Natural killer cell (primary cell): ENCODE measurements at regions not wholly inside any gene's neighbourhood (a gene's known extent, or its start where the extent isn't known, plus 50 kb on each side); places are given as distances from the start of the nearest gene placed in this dataset.

Experiments used
- ATAC-seq, 3 donors: fragments of 150-1000 bp in 2 of 3; fragments of 200-7000 bp in 1 of 3; cut with Tn5 transposase; 1 replicate in 1 of 3; 2 replicates in 2 of 3; pipeline ENCODE4 v1.10.0; 2021; ENCODE audit warnings: mild to moderate bottlenecking in 2 of 3, moderate library complexity in 2 of 3
- DNase-seq, 2 donors: peaks; one replicate each; pipeline versions ENCODE4 v3.0.0 to v3.0.0-alpha.2; 2013 to 2021; ENCODE audit warnings: mixed read lengths in 1 of 2
- H3K27ac ChIP-seq: one replicate; pipeline ENCODE4 v1.5.1; 2013; ENCODE audit warnings: mild to moderate bottlenecking, low read length
- H3K27me3 ChIP-seq: one replicate; pipeline ENCODE4 v1.6.1; 2013; ENCODE audit warnings: low read length; ENCODE audit not compliant: control insufficient read depth, insufficient read depth
- H3K36me3 ChIP-seq: one replicate; pipeline ENCODE4 v1.6.1; 2013; ENCODE audit warnings: low read length; ENCODE audit not compliant: control insufficient read depth, insufficient read depth
- H3K4me1 ChIP-seq: one replicate; pipeline ENCODE4 v1.6.1; 2013; ENCODE audit warnings: low read length; ENCODE audit not compliant: control insufficient read depth, insufficient read depth
- H3K4me3 ChIP-seq: one replicate; pipeline ENCODE4 v1.5.1; 2013; ENCODE audit warnings: low read length
- H3K9me3 ChIP-seq: one replicate; pipeline ENCODE4 v1.6.1; 2013; ENCODE audit warnings: low read length; ENCODE audit not compliant: control insufficient read depth, insufficient read depth
- H3K27ac Mint-ChIP-seq, 2 donors: one replicate each; pipeline ENCODE4 v1.8.0; 2022; ENCODE audit warnings: mild to moderate bottlenecking in 2 of 2, mixed read lengths in 2 of 2, moderate library complexity in 1 of 2
- H3K27me3 Mint-ChIP-seq, 2 donors: one replicate each; pipeline ENCODE4 v1.8.0; 2022; ENCODE audit warnings: low read depth in 2 of 2, mixed read lengths in 2 of 2
- H3K36me3 Mint-ChIP-seq: one replicate; pipeline ENCODE4 v1.8.0; 2022; ENCODE audit warnings: mixed read lengths
- H3K4me1 Mint-ChIP-seq, 2 donors: one replicate each; pipeline ENCODE4 v1.8.0; 2022; ENCODE audit warnings: mixed read lengths in 2 of 2
- H3K4me3 Mint-ChIP-seq: one replicate; pipeline ENCODE4 v1.8.0; 2022; ENCODE audit warnings: mild to moderate bottlenecking, moderate library complexity, mixed read lengths
- H3K9me3 Mint-ChIP-seq, 2 donors: one replicate each; pipeline ENCODE4 v1.8.0; 2022; ENCODE audit warnings: mixed read lengths in 2 of 2
- CTCF ChIP-seq: fragments of 200-600 bp; IDR thresholded peaks from one replicate; pipeline ENCODE4 v1.8.0; 2022; ENCODE audit warnings: antibody characterized with exemption
- WGBS: methylation state at CpG from one replicate; pipeline ENCODE4 v1.1.7; 2013; ENCODE audit warnings: missing lambda C conversion rate; ENCODE audit not compliant: insufficient coverage; 5-methylcytosine and 5-hydroxymethylcytosine counted together
- intact Hi-C: fragments of 100-400 bp; cut with micrococcal nuclease; formaldehyde crosslinking; loops from one replicate; pipeline ENCODE4 v1.14.2; 2022

GRCh38 chr20:52090035-52090434 lies 101.5 kb downstream of the ZFP64 start:
- no CpG with 5 or more reads among the region's 3 CpGs for WGBS
- peaks cover 9% of the 10 kb centered on the region for H3K9me3 ChIP-seq
- intact Hi-C loops, result no loop called here
- DNase-seq (no peak), ATAC-seq (no peak)
- TF ChIP-seq CTCF, result no peak
- H3K27ac ChIP-seq, result no peak overlapping the region
- Mint-ChIP-seq H3K9me3 (peaks cover 3 to 4% of the 10 kb centered on the region in 2 donors), H3K4me3 (no peak overlapping the region), H3K27ac (no peak overlapping the region), H3K36me3 (peaks cover 16% of the 10 kb centered on the region), H3K27me3 (no peaks in the 10 kb centered on the region), H3K4me1 (no peaks in the 10 kb centered on the region)
- H3K4me1 ChIP-seq, result no peaks in the 10 kb centered on the region
- peaks cover 7% of the 10 kb centered on the region for H3K36me3 ChIP-seq
- no peaks in the 10 kb centered on the region for H3K27me3 ChIP-seq
- H3K4me3 ChIP-seq, result no peak overlapping the region

GRCh38 chr20:52087471-52087870 lies 104.1 kb downstream of the ZFP64 start:
- no peak for TF ChIP-seq CTCF
- Histone ChIP-seq H3K36me3 (peaks cover 7% of the 10 kb centered on the region), H3K4me3 (no peak overlapping the region), H3K4me1 (peaks cover 5% of the 10 kb centered on the region), H3K9me3 (peaks cover 9% of the 10 kb centered on the region), H3K27ac (no peak overlapping the region), H3K27me3 (no peaks in the 10 kb centered on the region)
- Mint-ChIP-seq H3K4me1 (peaks cover 15 to 16% of the 10 kb centered on the region in 2 donors), H3K4me3 (no peak overlapping the region), H3K27ac (no peak overlapping the region), H3K36me3 (peaks cover 16% of the 10 kb centered on the region), H3K9me3 (peaks cover 3 to 4% of the 10 kb centered on the region in 2 donors), H3K27me3 (no peaks in the 10 kb centered on the region)
- intact Hi-C loops, result loop anchor here (10.0 kb wide), 1 partner anchor 1103 kb away; no protein-coding TSS in a partner anchor
- DNase-seq (no peak), ATAC-seq (no peak)

- Mint-ChIP-seq H3K9me3 (peaks cover 3 to 4% of the 10 kb centered on the region in 2 donors), H3K27me3 (no peaks in the 10 kb centered on the region), H3K36me3 (peaks cover 16% of the 10 kb centered on the region), H3K4me1 (peaks cover 21 to 22% of the 10 kb centered on the region in 2 donors), H3K27ac (no peak overlapping the region), H3K4me3 (no peak overlapping the region)
- Histone ChIP-seq H3K4me1 (peaks cover 11% of the 10 kb centered on the region), H3K9me3 (peaks cover 9% of the 10 kb centered on the region), H3K27me3 (no peaks in the 10 kb centered on the region), H3K36me3 (peaks cover 7% of the 10 kb centered on the region), H3K4me3 (no peak overlapping the region), H3K27ac (no peak overlapping the region)
- no peak for TF ChIP-seq CTCF
- ATAC-seq (no peak), DNase-seq (no peak)
- intact Hi-C loops, result loop anchor here (10.0 kb wide), 1 partner anchor 1102 kb away; no protein-coding TSS in a partner anchor
These were observed 104.7 kb downstream of the ZFP64 start for GRCh38 chr20:52086878-52087277.

- ATAC-seq (no peak), DNase-seq (no peak)
- Histone ChIP-seq H3K4me3 (no peak overlapping the region), H3K27ac (no peak overlapping the region), H3K36me3 (peaks cover 7% of the 10 kb centered on the region), H3K4me1 (peaks cover 16% of the 10 kb centered on the region), H3K27me3 (no peaks in the 10 kb centered on the region), H3K9me3 (peaks cover 9% of the 10 kb centered on the region)
- Mint-ChIP-seq H3K4me3 (no peak overlapping the region), H3K4me1 (peaks cover 29 to 30% of the 10 kb centered on the region in 2 donors), H3K27ac (no peak overlapping the region), H3K9me3 (peaks cover 3 to 4% of the 10 kb centered on the region in 2 donors), H3K27me3 (no peaks in the 10 kb centered on the region), H3K36me3 (peaks cover 16% of the 10 kb centered on the region)
- TF ChIP-seq CTCF, result no peak
- intact Hi-C loops, result loop anchor here (5.0 to 10.0 kb wide), 2 partner anchors 52 to 1100 kb away; no protein-coding TSS in a partner anchor
- 97% methylated on average over 28 of the region's 28 CpGs for WGBS
These were observed 106.9 kb downstream of the ZFP64 start for GRCh38 chr20:52084727-52085126.
